GM12874 (cell line): ENCODE measurements at regions not wholly inside any gene's neighbourhood (a gene's known extent, or its start where the extent isn't known, plus 50 kb on each side); places are given as distances from the start of the nearest gene placed in this dataset.

Experiments
- CTCF ChIP-seq: IDR thresholded peaks from 2 replicates; pipeline ENCODE4 v1.5.1; 2011; ENCODE audit warnings: low read depth, mild to moderate bottlenecking, control low read depth, low read length, moderate library complexity; ENCODE audit not compliant: insufficient read depth

- no peak for TF ChIP-seq CTCF
These were observed 522.0 kb upstream of the FAM98A start for GRCh38 chr2:34121076-34121475.

- TF ChIP-seq CTCF, result no peak
These were observed 516.0 kb upstream of the FAM98A start for GRCh38 chr2:34115076-34115475.

GRCh38 chr2:34112161-34112560, 513.1 kb upstream of the FAM98A start:
- TF ChIP-seq CTCF, result no peak

GRCh38 chr2:34110392-34110791, 511.3 kb upstream of the FAM98A start:
- no peak for TF ChIP-seq CTCF

GRCh38 chr2:34107811-34108210, 508.7 kb upstream of the FAM98A start:
- no peak for TF ChIP-seq CTCF

- TF ChIP-seq CTCF, result no peak
These were observed 506.1 kb upstream of the FAM98A start for GRCh38 chr2:34105006-34105767.

GRCh38 chr2:34104601-34105000, 505.5 kb upstream of the FAM98A start:
- TF ChIP-seq CTCF, result no peak
